Non-pigmented ciliary epithelial cell (primary cell): ENCODE measurements at regions not wholly inside any gene's neighbourhood (a gene's known extent, or its start where the extent isn't known, plus 50 kb on each side); places are given as distances from the start of the nearest gene placed in this dataset.
"Not testable (repeated sequence)": the region's sequence is repeated elsewhere in the genome, so short reads cannot be mapped to it uniquely, and the experiment has no call there.

Source experiments
- DNase-seq: peaks from one replicate; pipeline ENCODE4 v3.0.0-alpha.2; 2010; ENCODE audit warnings: low read depth

DNA sequence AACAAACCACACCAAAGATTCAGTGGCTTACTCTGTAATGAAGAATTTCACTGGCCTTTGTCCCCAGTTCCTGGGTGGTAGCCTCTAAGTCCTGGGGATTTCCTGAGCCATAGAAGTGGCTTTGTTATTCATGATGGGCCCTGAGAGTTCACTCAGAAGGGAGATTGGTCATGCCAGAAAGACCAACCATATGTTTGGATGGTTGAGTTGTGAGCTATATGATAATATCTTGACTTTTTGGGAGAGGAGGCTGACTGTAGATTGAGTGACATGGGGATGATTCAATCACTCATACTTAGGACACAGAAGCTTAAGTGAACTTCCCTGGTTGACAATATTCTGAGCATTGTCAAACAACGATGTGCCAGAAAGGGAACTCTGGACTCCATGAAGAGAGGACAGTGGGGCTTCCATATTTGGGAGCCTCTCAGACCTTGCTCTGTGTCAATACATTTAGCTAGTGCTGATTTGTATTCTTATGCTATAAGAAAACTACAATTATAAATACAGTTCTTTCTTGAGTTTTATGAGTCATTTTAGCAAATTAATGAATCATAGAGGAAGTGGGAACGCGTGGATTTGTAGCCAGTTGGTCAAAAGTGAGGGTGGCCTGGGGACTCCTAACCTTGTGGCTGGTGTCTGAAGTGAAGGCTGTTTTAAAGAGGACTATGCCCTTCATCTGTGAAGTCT, 392.0 kb downstream of the GBA3 start:
- peak; percentile 22 for DNase-seq

DNA sequence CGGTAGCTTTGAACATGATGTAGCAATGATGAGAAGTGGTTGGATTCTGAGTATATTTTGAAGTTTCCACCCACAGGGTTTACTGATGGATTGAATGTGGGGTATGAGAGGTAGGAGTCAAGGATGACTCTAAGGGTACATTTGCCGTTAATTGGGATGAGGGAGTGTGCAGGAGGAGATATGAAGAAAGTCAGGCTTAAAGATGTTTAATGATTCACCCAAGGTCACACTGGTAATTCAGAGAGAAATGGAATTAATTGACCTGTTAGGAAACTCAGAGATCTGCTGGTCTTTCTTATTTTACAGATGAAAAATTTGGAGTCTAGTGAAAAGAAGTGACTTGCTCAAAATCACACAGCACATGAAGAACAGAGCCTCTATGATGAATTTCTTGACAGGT, 390.7 kb downstream of the GBA3 start:
- DNase-seq, result no peak

DNA sequence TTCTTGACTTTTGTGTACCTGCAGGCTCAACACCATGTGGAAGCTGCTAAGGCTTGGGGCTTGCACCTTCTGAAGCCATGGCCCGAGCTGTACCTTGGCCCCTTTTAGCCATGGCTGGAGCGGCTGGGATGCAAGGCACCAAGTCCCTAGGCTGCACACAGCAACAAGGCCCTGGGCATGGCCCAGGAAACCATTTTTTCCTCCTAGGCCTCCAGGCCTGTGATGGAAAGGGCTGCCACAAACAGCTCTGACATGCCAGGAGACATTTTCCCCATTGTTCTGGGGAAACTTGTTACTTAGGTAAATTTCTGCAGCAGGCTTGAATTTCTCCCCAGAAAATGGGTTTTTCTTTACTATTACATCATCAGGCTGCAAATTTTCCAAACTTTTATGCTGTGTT, 387.4 kb downstream of the GBA3 start:
- DNase-seq, result not testable (repeated sequence)

DNA sequence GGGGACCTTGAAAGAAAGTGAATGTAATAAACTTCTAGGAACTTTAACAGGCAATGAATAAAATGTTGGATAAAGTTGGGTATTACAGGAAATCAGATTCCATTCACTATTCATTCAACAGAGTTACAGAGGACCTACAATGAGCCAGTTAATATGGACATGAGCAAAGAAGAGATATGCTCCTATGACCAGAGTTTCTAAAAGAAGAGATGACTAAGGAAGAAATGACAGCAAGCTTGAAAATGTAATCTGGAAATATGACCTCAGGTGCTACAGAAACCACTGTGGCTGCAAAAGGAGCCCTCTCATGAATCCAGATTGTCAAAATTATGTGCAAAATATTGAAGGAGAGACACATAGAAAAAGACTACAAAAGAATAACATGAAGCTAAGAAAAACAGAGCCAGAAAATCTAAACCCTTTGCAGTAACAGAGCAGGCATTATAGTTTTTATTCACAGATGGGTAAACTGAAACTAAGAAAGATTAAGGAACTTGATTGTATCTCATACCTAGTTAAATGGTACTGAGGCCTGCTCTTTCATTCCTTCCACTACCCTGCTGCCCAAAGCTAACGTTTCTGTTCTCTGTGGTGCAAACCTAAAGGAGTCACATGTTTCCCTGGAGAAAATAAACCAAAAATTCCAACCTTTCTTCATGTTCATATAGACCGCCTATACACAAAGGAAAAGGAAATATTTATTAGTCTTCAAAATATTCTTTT, 378.3 kb downstream of the GBA3 start:
- no peak for DNase-seq

DNA sequence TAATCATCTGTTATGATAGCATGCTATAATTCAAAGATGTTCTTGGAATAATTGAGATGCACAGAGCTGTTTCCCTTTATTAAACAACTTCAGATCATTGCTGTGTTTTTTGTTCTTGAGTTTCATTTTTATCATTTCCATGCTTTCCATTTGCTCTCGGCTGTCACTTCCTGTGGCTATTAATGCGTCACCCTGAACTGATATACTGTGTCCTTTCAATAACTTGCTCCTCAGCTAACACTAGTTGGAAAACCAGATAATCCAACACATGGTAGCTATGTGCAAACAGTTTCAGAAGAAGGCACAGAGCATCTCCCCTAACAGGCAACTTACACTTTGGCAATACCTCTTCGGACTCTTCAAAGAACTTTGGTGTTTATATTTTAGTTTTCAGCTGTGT, 376.0 kb downstream of the GBA3 start:
- DNase-seq, result no peak

DNA sequence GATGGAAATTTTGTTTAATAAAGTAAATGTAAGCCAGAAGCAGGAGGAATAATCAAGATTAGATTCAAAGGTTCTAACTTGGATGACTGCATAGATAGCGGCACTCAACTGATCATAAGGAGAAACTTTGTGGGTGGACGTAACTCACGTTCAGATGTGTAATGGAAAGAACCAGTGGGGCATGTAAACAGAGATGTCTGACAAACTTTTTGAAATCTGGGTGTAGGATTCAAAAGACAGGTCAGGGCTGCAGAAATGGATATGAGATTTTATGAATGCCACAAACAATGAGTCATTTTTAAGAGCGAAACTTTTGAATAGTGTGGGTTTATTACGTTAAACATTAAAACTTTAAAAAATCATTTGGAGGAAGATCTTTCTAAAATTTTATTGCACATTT, 375.6 kb downstream of the GBA3 start:
- DNase-seq, result no peak

DNA sequence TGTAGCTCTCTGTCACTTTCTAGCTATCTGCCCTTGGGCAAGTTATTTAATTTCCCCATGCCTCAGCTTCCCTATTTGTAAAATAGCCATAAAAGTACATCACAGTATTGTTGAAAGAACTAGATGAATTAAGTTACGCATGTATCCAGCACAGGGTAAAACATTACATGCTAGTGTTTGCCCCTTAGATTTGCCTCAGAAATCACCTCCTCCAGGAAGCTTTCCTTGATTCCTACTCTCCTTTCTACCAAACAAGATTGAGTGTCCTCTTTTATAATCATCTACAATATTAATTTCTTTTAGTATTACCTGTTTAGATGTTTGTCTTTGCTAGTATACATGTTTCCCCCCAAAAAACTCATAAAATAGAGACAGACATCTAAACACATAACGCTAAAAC, 369.5 kb downstream of the GBA3 start:
- DNase-seq, result no peak

DNA sequence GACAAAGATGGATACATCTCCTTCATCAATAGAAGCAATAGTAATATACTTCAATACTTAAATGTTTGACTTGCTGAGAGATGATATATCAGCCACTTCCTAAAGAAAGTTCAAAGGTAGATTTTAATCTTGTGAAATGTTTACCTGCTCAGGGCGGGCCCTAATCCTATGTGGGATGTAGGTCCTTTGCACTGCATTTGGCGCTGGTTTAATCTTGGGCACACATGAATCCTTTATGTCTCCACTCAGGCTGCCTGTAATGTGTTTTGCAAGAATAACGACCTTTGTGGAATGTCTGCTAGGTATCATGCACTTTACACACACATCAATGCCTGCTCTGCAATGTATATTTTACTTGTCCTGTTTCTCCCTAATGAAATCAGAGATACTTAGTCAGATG, 368.7 kb downstream of the GBA3 start:
- no peak for DNase-seq

DNA sequence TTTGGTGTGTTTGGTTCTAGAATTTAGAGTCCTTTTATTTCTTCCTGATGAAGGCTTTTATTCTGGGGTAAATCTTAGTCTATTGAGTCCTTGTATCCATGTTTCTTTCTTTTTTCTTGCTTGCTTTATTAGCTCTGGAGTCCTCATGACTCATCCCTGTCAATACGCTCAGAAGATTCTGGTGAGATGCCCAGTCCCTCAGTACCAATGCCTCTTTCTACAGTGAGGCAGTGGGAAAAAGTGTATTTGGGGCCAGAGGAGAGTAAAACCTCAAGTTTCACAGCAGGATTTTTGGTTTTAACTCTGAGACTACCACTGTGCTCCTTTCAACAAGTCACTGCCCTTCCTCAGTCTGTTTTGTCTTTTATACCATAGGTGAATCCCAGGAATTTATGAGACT, 368.0 kb downstream of the GBA3 start:
- no peak for DNase-seq

DNA sequence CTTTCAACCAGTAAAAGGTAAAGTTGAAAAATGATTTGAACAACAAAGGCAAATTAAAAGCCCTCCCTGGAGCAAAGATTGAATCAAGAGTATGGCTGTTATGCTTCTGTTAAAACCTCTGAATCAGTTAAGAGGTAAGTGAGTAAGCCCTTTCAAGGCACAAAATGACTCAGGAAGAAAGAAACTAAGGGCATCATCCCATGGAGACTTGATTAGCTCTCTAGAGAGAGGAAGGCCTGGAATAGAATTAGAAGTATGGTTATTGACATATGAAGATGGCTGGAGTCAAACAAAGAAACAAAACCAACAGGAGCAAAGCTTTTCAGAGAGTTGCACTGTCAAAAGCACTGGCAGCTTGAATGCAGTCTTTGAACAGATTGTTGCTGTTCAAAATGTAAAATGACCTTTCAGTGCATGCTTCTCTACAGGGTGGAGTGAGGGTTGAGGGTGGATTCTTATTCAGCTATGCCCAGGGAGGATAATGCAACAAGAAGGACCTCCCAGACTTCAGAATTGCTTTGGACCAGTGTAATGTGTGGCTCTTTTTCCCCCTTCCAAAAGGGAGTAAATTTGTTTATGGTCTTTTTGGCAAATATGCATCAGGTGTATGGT, 365.5 kb downstream of the GBA3 start:
- DNase-seq, result no peak

DNA sequence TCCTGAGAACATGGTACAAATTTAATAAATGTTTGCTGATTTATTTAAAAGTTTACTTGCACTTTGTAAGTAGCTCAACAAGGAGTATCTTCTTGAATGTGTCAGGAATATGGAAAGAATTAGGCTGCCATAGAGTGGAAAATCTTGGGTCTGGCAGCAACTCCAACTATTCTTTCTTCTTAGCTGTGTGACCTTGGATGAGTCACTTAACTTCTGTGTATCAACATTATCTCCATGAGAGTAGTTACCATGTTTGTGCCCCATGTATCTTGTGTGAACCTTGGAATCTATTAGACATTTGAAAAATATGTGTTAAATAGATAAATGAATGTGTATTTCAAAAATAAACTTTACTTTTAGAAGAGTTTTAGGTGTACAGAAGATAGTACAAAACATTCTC, 348.8 kb downstream of the GBA3 start:
- no peak for DNase-seq

DNA sequence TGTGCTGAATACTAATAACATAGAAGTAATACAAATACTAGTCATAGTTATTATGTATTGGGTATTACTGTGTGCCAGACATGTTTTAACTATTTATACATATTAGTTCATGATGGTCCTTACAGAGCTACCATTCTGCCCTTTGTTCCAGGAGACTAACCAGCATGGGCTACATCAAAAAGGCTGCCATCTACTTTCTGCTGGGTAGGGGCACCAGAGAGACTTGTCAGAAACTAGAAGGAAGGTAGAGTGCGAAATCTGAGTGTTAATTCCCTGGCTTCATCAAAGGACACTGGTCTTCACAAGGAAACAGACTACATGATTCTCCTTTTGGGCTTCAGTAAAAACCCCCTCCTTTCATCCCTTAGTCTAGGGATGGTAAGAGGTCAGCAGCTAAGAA, 347.8 kb downstream of the GBA3 start:
- DNase-seq, result no peak

DNA sequence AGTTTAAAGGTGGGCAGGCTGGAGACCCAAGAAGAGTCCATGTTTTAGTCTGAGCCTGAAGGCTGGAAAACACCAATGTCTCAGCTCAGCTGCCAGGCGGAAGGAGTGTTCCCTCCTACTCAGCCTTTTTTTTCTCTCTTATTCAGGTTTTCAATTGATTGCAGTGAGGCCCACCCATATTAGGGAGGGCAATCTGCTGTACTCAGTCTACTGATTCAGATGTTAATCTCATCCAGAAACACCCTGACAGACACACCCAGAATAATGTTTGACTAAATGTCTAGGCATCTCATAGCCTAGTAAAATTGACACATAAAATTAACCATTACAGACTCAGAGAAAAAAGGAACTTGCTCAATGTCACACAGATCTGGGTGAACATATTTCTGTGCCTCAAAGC, 347.1 kb downstream of the GBA3 start:
- DNase-seq, result no peak

DNA sequence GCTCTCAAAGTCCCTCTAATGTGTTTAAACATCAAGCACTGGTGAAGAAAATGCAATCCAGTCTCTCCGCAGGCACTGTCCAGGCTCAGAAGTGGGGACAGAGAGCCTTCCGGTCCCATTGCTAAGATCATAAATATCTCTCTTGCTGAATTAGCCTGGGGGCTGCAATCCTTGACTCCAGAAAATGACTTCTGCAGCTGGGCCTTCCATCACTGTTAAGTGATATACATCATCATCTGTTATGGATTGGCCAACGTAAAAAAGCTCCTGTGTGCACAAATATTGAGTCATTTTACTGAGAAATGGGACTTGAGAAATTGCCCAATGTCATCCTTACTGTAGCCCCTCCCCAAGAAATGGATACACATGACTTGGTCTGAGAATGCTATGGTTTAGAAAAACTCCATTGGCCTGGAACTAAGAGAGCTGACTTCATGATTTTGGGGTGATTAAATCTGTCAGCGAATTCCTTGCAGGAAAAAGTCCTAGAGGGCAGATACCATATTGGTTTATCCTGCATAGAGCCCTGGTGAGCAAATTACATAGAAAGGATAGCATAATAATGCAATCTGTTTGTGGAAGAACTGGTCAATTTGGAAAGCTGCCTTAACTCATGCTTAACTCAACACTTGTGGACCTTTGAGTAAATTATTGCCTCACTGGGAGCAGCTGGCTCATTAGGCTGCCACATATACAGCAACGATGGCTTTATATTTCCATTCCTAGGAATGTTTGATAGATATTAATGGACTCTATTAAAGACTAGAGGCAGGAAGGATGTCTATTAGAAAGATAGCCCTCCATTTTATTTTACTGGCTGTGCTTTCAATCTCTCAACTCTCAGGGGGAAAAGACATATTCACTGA, 346.1 kb downstream of the GBA3 start:
- no peak for DNase-seq

DNA sequence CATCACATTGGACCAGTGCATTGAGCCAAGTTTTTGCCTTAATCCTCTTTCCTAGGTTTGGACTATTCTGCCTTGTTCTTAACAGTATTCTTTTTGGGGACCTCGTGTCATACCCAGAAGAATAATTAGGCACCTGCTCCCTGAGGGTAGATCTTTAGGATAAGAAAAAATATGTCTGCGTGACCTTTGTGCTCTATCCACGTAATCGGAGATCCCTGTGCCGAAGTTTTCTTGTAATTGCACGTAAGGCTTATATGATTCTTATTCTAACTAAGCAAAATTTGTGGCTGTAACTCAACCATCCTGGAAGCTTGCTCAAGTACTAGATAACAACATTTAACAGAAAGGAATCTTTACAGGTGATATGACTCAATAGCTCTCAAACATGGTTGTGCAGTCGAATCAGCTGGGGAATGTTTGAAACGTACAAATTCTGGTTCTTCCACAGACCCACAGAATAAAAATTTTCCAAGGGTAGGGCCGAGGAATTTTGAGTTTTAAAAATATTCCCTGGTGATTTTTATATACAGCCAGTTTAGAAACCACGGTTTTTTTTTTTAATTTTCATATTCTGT, 344.3 kb downstream of the GBA3 start:
- DNase-seq, result no peak

DNA sequence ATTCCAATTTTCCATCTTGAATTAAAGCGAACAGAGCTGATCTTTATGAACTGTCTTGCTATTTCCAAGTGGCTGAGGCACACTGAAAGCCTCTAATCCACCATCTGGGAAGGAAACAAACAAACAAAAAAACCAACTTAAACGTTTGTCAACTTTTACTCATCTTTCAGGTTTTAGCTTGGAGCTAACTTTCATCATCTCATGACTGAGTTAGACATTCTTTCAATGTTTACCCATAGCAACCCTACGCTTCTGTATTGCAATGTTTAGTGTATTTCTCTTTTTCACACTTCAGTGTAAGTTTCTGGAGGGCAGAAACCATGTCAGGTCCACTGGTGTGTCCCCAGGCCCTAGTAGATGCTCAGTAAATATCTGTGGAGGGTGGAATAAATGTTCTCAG, 343.8 kb downstream of the GBA3 start:
- DNase-seq, result no peak

DNA sequence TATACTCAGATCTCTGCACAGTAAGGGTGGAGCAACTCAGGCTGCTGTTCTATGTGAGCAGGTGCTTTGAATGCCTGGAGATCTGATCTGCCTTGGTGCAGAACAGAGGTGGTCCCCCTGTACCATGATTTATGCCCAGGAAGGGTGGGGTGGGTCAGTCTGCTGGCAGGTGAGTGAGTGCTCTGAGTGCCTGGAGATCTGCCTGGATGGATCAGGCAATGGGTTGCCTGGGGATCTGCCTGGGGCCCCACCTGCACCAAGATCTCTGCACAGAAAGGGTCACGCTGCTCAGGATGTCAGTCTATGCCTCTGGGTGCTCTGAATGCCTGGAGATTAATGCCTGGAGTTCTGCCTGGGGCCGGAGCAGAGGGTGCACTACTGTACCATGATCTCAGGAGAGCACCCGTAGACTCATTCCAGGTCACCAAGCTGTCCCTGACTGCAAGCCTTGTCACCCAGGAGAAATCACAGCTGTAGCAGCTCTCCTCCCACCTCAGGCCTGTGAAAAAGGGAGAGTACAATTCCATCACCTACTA, 342.9 kb downstream of the GBA3 start:
- no peak for DNase-seq

DNA sequence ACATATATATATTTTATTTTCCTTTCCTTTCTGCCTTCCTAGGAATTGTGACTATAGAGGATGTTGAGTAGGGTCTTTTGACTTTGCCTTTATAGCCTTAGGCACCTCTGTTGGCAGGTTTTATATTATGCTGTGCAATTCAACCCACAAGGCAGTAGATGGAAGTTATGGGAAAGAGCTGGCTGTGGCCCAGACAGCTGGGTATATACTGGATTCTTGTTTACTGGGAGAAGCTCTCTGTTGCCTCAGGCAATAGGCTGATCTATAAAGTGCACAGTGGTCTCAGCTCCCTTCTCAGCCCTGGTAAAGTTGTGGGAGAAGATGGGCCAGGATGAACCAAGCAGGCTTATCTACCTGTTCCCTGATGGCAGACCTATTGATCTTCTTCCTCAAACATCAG, 342.0 kb downstream of the GBA3 start:
- no peak for DNase-seq

DNA sequence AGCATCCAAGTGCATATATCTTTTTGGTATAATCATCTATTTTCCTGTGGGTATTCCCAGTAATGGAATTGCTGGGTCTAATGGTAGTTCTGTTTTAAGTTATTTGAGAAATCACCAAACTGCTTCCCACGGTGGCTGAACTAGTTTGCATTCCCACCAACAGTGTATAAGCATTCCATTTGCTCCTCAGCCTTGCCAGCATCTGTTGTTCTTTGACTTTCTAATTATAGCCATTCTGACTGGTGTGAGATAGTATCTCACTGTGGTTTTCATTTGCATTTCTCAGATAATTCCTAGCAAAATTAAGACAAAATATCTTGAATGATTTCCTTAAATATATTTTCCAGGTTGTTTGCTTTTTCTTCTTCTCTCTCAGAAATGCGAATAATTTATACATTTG, 341.1 kb downstream of the GBA3 start:
- DNase-seq, result no peak

DNA sequence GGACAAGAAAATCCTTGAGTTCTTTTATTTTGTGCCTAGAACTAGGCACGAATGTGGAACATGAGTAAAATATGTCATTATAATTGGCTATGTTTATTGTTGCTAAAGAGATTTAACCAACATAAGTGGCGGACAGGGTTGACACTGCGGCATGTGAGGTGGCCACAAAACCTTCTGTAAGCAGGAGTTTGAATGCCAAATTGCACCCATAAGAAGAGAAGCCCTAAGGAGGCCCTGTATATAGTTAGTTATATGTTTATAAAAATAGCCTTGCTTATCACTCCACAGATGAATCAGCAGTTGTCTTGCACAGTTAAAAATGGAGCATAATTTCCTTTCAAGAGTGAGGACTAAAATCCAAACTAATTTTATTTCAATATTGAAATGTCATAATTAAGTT, 336.1 kb downstream of the GBA3 start:
- no peak for DNase-seq

DNA sequence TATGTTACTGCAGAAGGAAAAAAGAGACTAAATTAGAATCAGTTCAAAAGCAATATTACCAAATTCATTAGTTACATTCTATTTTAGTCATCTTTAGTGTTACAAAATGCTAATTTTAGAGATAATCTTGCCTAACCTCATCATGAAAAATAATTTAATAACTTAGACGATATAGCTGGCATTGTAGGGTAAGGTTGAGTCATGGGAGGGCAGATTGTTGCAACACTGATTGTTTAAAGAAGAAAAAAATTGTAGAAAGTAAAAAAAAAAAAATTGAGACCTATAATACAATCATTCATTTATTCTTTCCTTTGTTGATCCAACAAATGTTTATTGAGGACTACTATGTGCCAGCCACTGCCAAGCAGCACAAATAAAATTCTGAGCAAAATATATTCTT, 330.9 kb downstream of the GBA3 start:
- DNase-seq, result no peak

DNA sequence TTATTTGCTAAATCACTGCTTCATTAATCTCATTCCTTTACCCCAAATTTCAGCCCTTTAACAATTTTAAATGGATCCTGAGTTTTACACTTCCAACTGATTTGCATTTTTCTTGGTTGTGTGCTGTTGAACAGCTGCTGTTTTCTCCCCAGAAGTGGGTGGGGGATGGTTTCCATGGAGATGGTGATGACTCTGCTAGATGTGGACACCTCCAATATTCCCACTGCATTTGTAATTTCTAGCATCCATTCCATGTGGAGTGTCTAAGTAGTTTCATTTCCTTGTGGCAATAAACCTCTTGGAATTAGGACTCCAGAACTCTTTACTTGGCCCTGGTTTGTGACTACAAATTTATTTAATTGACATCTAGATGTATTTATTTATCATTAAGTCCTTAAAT, 330.4 kb downstream of the GBA3 start:
- no peak for DNase-seq
